GM18868 (cell line): ENCODE measurements at regions not wholly inside any gene's neighbourhood (a gene's known extent, or its start where the extent isn't known, plus 50 kb on each side); places are given as distances from the start of the nearest gene placed in this dataset.

Experiments
- ATAC-seq: cut with Tn5 transposase; IDR thresholded peaks from one replicate; pipeline ENCODE4 v1.9.1; 2021; ENCODE audit warnings: mild to moderate bottlenecking, moderate library complexity; ENCODE audit not compliant: unreplicated experiment

- ATAC-seq: no peak
These were observed 132.2 kb downstream of the FOXL1 start for GRCh38 chr16:86710602-86710950.

DNA sequence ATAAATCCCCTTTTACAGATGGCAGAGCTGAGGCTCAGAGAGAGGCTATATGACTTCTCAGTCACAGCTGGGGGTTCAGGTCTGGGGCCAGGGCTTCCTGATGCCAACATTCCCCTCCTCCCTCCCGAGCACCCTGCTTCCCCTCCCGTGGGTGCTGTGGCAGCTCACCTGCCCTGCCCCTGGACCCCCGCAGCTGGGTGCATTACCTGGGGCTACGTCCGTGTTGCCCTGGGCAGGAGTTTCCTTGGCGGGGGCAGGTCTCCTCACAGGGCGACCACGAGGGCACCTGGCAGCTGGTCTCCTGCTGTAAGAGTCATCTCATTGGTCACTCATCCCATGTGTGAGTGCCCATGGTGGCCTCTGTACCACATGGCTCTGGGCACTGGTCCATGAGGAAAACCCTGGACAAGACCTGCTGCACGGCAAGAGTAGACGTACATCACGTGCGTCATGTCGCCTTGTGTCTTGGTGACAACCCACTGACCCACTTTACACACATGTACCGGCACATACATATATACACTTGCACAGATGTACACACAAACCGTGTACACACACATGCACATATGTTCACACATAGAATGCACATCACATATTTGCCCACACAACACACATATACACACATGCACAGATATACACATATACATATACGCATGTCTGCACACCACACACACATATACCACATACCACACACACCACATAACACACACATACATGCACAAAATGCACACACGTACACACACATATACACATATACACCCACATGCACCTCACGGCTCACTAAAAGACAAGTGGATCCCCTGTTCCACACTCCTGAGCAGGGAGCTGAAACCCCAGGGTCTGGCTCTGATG, 134.0 kb downstream of the FOXL1 start:
- no peak for ATAC-seq

DNA sequence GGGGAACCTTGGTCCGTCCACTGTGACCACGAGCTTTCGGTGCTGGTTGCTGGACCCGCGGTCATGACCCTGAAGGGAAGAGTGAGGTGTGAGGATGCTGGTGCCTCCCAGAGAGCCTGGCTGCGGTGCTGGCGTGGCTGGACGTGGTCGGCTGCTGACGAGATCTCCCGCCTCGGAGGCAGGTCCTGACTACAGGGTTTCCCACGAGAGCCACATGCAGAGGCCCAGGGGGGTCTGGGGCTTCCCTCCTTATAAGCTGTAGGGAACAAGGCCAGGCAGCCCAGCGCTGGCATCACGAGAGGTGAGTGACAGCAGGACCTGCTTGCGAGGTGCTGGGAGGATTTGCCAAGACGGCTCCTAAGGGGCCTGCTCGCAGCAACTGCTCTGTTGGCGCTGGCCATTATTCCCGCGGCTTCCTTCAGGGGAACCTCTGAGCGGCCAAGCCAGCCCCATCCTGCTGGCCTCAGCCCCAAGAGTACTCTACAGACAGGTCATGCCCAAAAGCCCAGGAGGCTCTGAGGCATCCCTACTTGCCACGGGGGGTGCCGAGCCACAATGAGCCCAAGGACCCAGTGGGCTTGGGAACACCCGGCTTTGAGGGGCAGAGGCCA, 134.8 kb downstream of the FOXL1 start:
- ATAC-seq: no peak

- no peak for ATAC-seq
These were observed 135.8 kb downstream of the FOXL1 start for GRCh38 chr16:86714166-86714565.

GRCh38 chr16:86716649-86717048, 138.3 kb downstream of the FOXL1 start:
- ATAC-seq: no peak

DNA sequence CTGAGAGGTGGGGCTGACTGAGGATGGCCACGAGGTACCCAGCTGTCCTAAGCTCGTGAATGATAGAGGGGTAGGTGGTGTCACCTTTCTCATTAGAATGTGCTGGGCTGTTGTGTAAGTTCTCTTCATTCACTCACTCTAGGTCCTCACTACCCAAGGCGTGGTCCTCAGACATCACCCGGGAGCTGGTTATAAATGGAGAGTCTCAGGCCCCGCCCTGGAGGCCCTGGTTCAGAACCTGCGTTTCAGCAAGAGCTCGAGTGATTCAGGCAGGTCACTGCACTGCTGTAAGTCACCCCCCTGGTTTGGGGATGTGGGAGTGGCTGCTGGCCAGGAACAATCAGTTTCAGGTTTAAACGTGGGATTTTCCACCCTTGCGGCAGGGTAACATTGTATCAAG, 139.8 kb downstream of the FOXL1 start:
- ATAC-seq: no peak

DNA sequence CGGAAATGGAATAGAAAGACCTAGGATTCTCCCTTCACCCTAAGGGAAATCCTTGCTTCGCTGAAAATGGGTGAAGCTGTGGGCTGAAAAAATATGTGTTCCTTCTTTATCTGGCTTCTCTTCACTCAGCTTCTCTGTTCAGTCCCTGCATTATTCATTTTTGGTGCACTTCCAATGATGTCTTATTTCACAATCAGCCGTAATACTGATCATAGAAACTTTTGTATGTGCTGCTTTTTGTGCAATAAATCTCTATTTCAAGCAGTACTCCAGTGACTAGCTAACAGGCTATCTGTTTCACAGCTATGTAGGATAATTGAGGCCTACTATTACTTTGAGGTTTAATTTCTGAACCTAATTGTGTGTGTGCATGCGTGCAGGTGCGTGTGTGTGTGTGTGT, 144.6 kb downstream of the FOXL1 start:
- no peak for ATAC-seq

DNA sequence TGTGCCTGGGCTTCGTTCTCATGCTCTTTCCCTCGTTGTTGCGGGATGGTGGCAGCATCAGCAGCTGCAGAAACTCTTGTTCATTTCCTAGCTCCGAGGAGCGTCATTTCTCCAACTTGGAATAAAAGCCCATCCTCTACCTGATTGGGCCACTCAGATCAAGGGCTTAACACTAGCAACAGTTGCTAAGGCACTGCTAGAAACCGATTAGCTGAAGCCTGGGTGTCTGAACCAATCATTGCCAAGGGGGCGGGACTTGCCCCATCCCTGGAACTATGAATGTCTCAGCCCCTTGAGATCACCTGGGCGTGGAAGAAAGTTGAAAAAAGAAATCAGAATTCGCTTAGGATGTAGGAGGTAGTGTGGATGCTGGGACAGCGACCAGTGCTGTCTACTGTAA, 145.3 kb downstream of the FOXL1 start:
- no peak for ATAC-seq

GRCh38 chr16:86725401-86725800, 147.1 kb downstream of the FOXL1 start:
- no peak for ATAC-seq

- ATAC-seq: no peak
These were observed 148.0 kb downstream of the FOXL1 start for GRCh38 chr16:86726340-86726739.

DNA sequence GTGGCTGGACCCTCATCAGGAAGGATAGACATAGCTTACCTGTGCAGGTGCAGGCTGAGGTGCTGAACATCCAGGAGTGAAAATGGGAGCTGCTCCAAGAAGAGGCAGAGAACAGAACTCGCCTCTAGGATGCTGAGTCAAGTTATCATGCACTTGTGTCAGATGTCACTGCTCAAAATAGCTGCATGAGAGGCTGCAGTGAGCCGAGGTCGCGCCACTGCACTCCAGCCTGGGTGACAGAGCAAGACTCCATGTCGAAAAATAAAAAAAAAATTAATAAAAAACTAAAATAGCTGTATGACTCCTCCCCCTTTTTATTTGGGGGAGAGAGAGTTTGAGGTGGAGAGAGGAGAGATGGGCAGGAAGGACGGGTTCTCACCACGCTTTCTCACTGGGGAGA, 148.8 kb downstream of the FOXL1 start:
- ATAC-seq: no peak

GRCh38 chr16:86727632-86728031, 149.3 kb downstream of the FOXL1 start:
- ATAC-seq: no peak

GRCh38 chr16:86729686-86730085, 151.3 kb downstream of the FOXL1 start:
- ATAC-seq: no peak

DNA sequence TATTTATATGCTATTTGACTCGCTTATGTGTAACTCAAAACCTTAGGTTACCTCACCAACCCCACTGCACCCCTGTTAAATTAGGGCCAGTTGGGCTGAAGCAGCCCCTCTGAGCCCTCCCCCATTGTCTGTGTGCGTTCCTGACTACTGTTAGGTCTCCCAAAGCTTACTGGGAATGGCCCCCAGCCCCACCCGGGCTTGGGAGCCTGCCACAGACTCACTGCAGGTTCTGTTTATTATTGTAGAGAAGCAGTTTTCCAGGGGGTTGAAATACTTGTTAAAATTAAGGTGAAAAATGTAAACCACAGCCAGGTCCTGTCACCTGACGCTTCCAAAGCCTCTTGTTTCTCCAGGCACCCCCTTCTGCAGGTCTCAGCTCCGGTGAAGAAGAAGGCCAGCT, 151.7 kb downstream of the FOXL1 start:
- ATAC-seq: no peak

DNA sequence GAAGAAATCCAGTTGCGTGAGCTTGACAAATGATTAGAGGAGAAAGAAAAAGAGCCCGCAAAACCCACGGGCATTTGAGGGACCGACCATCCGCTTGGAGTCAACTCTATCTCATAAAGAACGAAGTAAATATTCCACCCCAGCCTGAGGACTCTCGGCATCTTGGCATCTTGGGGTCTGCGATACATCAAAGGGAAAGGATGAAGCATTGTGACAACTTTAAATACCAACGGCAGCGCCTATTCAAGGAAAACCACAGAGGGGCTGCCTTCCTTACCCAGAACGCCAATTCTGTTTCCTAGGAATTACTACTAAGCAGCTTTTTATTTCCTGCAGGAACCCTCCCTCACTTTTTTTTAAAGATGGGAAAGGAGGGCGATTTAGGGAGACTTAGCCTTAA, 152.2 kb downstream of the FOXL1 start:
- no peak for ATAC-seq

- no peak for ATAC-seq
These were observed 154.4 kb downstream of the FOXL1 start for GRCh38 chr16:86732621-86733295.

DNA sequence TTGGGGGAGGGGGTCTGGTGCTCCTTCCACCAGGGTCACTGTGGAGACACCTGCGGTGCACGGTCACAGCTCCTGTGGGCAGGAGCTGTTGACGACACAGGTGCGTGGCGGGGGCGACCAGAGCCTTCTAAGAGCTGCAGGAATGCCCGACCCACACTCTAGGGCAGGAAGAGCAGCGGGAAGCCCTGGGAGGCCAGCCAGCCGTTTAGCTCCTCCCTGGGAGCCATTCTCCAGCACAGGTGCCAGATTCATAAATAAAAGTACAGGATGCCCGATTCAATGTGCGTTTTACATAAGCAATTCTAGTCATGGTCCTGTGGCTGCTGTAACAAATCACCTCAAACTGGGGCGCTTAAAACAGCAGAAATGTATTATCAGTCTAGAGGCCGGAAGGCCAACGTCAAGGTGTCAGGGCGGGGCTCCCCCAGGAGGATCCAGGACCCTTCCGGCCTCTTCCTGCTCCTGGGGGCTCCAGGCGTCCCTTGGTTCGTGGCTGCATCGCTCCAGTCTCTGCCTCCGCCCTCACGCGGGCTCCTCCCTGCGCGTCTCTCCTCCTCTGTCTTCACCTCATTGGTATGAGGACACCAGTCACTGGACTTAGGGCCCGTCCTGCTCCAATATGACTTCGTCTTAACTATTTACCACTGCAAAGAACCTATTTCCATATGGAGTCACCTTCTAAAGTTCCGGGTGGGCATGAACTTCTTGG, 155.4 kb downstream of the FOXL1 start:
- no peak for ATAC-seq

GRCh38 chr16:86734543-86735460, 156.5 kb downstream of the FOXL1 start:
- ATAC-seq: no peak

- ATAC-seq: no peak
These were observed 157.4 kb downstream of the FOXL1 start for GRCh38 chr16:86735727-86736126.

GRCh38 chr16:86736502-86736901, 158.2 kb downstream of the FOXL1 start:
- no peak for ATAC-seq
